Posterior cingulate gyrus (tissue), 11 donors: ENCODE measurements at regions not wholly inside any gene's neighbourhood (a gene's known extent, or its start where the extent isn't known, plus 50 kb on each side); places are given as distances from the start of the nearest gene placed in this dataset.

ENCODE experiments used
- DNase-seq, 10 donors: peaks; one replicate each; pipeline versions ENCODE4 v3.0.0 to v3.0.0-alpha.2; 2020 to 2021; ENCODE audit warnings: mixed read lengths in 3 of 10
- intact Hi-C: fragments of 100-400 bp; cut with DNase I; formaldehyde crosslinking; loops from one replicate; pipeline ENCODE4 v1.15.1; 2023

DNA sequence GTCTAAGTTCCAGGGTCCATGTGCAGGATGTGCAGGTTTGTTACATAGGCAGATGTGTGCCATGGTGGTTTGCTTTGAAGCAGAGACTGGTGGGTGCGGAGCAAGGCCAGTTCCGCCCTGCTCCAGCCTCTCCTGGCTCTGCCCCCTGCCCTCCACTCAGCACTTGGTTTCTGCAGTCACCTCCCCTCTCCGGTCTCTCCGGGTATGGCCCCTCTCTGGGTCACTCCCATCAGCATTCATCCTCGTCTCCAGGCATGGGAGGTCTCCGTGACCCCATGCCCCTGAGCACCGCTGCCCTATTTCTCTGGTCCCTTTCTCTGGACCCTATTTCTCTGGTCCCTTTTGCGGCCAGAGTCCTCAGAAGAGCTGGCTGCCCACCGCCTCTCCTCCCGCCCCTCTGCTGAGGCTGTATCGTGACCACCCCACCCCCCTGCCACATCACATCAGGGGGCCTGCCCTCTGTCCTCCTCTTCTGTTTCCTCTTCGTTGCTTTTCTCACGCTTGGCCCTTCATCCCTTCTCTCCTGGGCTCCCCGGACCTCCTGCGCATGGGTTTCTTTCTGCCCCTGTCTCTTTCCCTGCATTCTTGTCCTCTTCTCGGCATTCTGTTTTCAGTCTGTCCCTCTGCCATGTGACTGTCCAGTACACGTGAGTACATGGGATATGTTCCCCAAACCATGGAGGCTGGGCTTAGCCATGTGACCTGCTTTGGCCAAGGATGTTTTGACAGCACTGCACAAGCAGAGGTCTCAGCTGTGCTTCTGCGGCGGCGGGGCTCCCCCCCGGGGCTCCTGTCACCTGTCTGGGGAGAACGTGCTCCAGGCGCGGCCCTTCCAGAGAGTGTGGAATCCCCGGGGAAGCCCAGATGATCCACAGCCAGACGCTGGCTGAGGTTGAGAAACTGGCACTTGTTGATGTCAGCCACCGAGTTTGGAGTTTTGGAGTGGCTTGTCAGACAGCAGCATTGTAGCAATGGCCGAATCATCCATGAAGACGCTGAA lies 54.4 kb upstream of the C1orf174 start:
- intact Hi-C loops: no loop called here
- DNase-seq: no peak

DNA sequence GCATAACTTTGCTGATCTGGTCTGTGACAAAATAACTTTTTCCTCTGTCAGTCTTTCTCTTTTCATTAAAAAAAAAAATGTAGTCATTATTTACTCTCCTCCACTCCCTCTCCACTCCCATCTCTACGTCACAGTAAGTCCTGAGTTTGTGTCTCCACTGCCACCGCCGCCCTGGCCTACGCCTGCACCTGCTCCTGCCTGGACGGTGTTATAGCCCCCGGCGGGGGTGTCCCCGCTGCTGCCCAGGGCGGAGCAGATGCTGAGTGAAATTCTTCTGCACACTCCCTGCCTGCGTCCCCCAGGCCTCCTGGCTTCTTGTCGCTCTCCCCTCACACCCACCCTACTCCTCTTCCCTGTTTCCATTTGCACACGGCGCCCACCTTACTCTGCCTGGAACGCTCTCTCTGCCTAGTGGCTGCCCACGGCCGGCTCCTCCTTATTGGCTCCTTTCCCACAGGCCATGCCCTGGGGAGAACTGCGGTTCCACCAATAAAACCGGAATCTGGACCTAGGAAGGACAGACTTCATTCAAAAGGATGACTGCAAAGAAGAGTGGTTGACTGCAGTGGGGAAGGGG lies 55.2 kb upstream of the C1orf174 start:
- DNase-seq: peak in 1 of 10 donors; percentile 69
- intact Hi-C loops: no loop called here

DNA sequence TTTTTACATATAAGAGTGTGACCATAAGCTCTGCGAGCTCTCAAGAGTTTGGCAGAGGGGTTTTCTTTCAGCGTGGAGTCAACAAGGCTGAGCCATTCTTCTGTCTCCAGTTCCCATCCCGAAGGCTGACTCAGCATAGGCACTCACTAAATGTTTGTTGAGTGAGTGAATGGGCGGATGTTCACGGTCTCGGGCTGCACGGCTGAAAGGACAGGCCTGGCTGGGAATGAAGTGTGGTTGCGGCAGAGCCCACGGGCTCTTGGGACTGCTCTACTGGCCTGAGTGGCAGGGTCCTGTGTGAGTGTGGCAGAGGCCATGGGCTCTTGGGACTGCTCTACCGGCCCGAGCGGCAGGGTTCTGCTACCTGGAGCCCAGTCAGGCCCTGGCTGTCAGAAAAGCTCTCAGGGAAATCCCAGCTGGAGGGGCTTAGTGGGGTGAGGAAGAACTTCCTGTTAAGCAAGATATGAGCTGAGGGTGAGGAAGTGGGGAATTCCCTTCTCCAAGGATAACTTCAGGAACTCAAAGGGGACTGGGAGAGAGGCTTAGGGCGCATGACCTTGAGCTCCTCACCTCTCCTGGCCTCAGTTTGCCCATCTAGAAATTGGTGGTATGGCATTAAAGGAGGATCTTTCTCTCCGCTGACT lies 56.6 kb upstream of the C1orf174 start:
- intact Hi-C loops: no loop called here

DNA sequence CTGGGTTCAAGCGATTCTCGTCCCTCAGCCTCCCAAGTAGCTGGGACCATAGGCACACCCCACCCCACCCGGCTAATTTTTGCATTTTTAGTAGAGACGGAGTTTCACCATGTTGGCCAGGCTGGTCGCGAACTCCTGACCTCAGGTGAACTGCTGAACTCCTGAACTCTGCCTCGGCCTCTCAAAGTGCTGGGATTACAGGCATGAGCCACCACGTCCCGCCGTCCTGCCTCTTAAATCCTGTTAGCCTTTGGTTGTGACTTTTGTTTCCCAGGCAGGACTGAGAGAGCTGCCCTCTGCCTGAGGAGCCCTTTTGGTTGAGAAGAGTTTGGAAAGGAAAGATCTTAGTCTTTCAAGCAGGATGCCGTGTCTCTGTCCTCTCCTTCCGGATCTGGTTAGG lies 59.3 kb upstream of the C1orf174 start:
- no peak for DNase-seq
- intact Hi-C loops: no loop called here

More for the DNA sequence above, 56.6 kb upstream of the C1orf174 start:
- peak in 1 of 10 donors; percentile 55 for DNase-seq

DNA sequence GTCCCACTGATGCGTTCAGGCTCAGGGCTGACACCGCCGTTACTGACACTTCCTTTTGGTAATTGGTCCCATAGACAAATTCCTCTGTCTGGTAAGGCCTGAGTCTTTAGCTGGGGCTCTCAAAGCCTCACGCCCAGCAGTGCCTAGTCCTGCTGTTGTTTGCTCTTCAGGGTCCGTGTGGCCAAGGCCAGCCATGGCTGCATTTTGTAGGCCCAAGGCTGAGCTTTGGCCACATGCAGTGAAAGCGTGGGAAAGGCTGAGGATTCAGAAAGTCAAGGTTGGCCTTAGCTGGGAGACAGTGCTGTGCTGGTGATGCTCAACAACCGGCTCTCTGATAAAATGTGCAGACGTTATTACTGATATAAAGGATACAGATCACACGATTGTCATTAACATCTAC lies 63.5 kb upstream of the C1orf174 start:
- intact Hi-C loops: no loop called here
- no peak for DNase-seq

DNA sequence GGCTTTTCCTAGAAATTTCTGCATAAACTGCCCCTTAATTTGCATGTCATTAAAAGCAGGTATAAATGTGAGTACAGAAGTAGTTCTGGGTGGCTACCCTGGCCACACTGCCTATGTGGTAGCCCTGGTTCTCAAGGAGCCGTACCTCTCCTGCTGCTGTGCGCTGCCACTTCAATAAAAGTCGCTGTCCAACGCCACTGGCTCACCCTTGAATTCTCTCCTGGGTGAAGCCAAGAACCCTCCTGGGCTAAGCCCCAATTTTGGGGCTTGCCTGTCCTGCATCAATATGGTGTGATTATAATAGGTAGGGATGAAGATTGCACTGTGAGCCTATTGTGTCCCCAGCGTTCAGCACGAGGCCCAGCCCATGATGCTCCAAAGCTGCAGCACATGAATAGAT lies 65.6 kb upstream of the C1orf174 start:
- peak in 1 of 10 donors; percentile 24 for DNase-seq
- intact Hi-C loops: no loop called here

DNA sequence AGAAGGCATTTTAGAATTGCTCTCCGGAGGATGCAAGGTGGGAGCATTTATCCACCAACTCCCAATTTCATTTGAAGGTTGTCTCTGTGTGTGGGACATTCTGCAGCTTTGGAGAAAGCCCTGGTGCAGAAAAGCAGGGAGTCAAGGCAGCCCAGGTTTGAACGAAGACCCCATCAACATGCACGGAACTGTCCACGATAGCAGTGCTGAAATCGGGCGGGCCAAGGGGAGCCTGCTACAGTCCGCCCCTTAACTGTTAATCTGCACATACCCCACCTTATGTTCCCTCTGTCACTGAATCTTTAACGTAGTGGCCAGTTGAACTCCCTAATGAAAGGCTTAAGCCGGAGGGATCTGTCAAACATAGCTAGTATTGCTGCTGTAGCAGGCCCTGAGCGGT lies 68.8 kb upstream of the C1orf174 start:
- DNase-seq: peak in 1 of 10 donors; percentile 7
- intact Hi-C loops: no loop called here

DNA sequence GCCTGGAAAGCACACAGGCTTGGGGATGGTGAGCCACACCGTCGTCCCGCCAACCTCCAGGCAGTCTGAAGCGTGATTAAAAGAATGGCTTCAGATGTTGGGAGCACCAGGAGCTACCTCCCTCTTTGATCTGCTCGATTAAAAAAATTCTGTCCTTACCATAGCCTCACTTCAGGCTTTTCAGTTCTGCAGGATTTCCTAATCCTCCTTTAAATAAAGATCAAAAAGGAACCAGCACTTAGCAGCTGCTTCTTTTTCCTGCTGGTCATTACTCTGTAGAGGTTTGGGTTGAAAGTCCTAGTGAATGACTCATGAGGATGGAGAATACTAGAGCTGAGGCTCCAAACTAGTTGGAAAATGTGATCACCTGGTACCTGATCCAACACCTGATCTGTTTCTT lies 71.9 kb upstream of the C1orf174 start:
- peak in 1 of 10 donors; percentile 25 for DNase-seq
- intact Hi-C loops: no loop called here

DNA sequence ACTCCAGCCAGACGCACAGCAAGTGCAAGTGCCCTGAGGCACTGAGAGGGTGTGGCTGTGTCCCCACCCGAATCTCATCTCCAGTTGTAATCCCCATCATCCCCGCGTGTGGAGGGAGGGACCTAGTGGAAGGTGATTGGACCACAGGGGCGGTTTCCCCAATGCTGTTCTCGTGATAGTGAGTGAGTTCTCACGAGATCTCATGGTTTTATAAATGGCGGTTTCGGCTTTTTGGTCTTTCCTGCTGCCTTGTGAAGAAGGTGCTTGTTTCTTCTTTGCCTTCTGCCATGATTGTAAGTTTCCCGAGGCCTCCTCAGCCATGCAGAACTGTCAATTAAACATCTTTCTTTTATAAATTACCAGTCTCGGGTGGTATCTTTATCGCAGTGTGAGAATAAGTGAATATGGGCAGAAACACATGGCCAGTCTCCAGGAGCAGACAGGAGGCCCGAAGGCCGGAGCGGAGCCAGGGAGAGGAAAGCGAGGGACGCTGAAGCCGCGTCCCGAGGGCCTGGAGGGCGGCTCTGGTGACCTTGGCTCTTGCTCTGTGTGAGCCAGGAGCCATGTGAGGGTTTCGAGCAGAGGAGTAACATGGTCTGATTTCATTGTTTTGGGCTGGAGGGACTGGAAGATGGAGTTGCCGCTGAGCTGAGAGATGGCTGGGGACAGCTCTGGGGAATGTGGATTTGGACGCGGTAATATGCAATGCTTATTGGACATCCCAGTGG lies 76.0 kb upstream of the C1orf174 start:
- DNase-seq: peak in 3 of 10 donors; percentile 26 to 52 (median 33)
- intact Hi-C loops: no loop called here

DNA sequence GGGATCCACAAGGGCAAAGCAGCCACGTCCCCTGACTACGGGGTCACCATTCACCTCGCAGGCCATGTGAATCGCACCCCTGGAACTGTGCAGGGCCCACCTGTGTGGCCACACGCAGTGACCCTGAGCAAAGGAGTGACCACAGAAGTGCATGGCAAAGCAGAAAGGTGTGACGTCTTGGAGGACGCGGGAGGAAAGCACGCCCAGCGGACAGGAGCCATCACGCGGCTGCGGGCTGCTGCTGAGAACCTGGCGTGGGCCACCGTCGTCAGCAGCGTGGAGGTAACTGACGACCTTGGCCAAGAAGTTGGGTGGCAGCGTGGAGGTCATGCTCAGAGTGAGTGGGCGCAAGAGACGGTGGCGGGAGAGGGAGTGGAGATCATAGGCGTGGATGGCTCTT lies 76.7 kb upstream of the C1orf174 start:
- intact Hi-C loops: no loop called here
- DNase-seq: peak in 3 of 10 donors; percentile 57 to 81 (median 65)

DNA sequence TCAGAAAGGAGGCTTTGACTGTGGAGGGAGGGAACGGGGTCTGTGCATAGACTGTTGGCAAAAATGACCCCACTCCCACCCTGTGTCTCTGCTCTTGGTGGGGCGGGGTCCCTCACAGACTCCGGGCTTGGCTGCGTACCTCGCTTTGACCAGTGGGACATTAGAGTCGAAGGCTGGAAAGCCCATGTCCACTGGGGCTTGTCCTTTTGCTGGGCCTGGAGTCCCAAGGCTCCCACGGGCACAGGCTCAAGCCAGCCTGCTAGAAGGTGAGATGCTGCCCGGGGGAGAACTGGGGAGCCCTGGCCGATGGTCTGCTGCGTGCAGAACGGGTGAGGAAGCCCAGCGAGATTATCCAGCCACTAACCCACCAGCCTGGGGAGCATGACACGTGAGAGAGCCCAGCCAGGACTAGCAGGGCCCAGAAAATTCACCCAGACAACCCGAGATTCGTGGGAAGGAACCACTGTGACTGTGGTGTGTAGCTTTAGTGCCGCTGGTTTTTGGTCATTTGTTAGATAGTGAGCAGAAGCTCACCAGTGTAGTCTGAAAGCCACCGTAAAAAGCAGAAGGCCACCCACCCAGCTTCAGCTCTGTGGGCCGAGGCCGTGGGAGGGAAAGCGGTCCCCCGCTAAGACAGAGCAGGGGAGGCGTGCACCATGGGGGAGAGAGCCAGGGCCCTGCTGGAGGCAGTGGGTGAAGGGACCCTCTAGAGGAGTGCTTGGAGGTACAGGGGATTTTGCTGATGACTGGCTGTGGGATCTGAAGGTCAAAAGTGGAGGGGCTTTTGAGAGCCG lies 78.3 kb upstream of the C1orf174 start:
- peak in 3 of 10 donors; percentile 39 to 66 (median 62) for DNase-seq
- intact Hi-C loops: no loop called here

DNA sequence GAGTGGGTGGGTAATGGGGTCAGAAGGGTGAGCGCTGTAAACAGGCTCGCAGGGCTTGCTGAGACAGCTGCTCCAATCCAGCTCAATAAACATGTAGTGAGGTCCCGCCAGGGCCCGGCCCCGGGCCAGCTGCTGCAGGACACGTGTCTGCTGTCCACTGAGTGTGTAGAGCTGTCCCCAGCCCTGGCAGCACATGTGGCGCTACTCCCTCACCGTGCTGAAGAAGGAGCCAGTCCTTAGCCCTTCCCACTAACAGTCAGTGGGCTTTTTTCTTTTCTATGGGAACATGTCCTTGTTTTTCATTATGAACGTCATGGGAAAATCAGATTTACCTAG lies 78.9 kb upstream of the C1orf174 start:
- peak in 3 of 10 donors; percentile 54 to 86 (median 66) for DNase-seq

DNA sequence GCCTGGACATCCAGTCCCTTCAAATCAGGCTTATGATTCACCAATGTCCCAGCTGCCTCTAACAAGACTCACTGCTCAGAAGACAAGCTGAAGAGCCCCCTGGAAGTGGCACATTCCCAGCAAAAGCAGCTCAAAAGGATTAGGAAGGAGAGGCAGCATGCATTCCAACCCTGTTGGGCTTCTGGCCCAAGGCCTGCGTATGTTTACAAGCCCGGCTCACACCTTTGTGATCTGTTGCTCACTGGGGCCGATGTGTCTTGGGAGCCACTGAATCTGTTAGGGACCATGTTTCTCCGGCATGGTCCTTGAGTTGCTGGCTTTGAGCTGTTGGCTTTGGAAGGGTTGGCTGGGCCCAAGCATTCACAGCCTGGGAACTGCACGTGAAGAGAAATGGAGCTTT lies 81.2 kb upstream of the C1orf174 start:
- peak in 3 of 10 donors; percentile 21 to 71 (median 35) for DNase-seq
- intact Hi-C loops: no loop called here

More for the DNA sequence above, 78.9 kb upstream of the C1orf174 start:
- intact Hi-C loops: no loop called here

DNA sequence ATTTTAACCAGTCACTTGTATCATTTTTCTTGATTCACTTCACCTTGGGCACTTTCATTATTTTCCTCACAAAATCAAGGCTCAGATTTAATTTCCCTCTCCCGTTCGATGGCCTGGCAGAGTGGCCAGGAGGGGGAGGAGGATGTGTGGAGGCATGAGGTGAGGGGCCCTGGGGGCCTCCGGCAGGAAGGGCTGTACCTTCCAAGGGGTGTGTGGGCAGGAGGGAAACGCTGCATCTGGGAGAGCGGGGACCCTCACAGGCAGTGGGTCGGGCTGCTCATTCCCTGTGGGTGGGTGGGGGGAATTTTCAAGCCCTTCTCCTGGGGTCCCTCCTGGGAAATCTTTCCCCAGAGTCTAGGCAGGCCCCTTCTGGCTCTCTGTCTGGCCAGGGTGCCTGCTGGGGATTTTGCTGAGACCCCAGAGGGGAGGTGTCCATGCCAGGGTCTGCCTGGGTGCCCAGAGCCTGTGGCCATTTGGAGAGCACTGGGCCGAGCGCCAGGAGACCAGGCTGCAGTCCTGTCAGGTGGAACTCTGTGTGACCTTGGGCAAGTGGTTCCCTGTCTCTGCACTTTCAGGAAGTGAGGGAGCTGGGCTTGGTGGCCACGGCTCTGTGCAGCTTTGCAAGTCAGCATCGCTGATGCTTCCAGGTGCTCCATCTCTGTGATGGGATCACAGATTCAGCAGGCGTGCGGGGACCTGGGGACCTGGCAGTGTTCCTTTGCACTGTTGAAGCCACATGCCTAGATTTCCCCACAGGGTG lies 81.9 kb upstream of the C1orf174 start:
- intact Hi-C loops: no loop called here
- DNase-seq: peak in 3 of 10 donors; percentile 1 to 59 (median 52)

DNA sequence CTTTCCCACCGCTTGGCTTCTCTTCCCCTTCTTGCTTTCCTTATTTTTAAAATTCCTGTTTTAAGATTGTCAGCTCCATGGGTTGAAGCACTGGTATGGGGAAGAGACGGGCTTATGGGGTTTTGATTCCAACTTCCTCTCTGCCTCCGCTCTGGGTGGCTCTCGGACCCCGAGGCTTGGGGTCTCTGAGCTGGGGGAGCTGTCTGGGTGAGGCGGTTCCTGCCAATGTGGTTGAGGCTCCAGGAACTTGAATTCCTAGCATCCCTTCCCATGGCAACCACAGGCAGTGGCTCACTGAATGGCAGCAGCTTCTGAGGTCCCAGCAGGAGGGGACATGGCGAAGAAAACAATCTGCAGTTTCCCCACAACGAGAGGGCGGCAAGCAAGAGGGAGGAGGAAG lies 83.1 kb upstream of the C1orf174 start:
- intact Hi-C loops: no loop called here
- peak in 2 of 10 donors; percentile 38 to 46 for DNase-seq

DNA sequence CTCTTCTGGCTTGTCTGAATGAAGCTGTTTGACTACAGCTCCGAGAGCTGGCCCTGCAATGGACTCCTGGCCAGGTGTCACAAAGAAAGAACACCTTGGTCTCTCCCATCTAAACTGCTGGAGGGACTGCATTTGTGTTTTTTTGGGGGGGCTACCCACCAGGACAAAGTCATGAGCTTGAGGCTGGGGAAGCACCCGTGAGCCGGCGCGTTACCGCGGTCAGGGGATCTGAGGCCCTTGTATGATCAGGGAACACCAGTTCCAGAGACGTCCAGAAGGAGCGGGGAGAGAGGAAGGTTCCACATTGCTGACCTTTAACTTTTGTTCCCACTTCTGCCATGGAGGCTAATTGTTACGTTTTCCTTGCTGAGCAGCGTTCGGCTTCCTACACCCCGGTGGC lies 84.5 kb upstream of the C1orf174 start:
- DNase-seq: peak in 3 of 10 donors; percentile 37 to 70 (median 60)
- intact Hi-C loops: no loop called here

DNA sequence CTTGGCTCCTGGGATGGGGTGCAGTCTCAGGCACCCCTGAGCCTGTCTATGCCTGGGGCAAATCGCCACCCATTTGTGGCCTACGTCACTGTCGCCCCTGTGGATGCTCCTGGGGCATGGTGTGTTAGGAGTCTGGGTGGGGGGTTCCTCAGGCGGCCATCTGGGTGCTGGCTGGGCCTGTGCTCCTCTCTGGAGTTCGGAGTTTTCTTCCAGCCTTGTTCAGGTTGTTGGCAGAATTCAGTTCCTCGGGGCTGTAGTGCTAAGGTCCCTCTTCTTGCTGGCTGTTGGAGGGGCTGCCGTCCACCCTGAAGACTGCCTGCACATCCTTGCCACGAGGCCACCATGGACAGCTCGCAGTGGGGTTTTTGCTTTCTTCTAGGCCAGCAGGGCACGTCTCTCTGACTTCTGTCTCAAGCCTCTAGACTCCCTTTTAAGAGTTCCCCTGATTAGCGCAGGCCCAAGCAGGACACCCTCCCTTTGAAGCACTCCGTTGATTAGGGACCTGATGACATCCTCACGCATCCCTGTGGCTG lies 86.7 kb upstream of the C1orf174 start:
- peak in 3 of 10 donors; percentile 27 to 65 (median 27) for DNase-seq
- intact Hi-C loops: no loop called here

DNA sequence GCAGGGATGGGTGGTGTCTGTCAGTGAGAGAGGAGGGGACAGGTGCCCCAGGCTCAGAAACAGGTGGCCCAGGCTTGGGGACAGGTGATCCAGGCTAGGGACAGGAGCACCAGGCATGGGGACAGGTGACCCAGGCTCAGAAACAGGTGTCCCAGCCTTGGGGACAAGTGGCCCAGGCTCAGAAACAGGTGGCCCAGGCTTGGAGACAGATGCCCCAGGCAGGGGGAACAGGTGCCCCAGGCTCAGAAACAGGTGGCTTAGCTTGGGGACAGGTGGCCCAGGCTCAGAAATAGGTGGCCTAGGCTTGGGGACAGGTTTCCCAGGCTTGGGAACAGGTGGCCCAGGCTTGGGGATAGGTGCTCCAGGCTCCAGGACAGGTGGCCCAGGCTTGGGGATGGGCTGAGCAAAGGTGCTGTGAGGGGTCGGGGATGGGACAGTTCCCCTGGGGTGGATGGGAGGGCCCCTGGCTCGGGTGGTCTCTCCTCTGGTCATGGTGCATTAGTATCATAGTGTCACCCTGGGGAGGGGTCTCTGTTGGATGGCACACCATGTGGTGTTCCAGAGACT lies 87.7 kb upstream of the C1orf174 start:
- intact Hi-C loops: no loop called here
- DNase-seq: peak in 3 of 10 donors; percentile 32 to 63 (median 50)
